ENCODE measurements at regions not wholly inside any gene's neighbourhood (a gene's known extent, or its start where the extent isn't known, plus 50 kb on each side); places are given as distances from the start of the nearest gene placed in this dataset.
A peak's percentile ranks its signal among the peaks of the same experiment; 100 is the strongest.
"Not testable (repeated sequence)": the region's sequence is repeated elsewhere in the genome, so short reads cannot be mapped to it uniquely, and the experiment has no call there.

DNA sequence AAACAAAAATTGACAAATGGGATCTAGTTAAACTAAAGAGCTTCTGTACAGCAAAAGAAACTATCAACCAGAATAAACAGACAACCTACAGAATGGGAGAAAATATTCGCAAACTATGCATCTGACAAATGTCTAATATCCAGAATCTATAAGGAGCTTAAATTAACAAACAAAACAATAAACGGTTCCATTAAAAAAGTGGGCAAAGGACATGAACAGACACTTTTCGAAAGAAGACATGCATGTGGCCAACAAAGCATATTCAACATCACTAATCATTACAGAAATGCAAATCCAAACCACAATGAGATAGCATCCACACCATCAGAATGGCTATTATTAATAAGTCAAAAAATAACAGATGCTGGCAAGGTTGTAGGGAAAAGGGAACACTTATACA, 50.5 kb upstream of the MED13L start:
- not testable (repeated sequence) for DNase-seq (ENCODE audit: low spot score)

DNA sequence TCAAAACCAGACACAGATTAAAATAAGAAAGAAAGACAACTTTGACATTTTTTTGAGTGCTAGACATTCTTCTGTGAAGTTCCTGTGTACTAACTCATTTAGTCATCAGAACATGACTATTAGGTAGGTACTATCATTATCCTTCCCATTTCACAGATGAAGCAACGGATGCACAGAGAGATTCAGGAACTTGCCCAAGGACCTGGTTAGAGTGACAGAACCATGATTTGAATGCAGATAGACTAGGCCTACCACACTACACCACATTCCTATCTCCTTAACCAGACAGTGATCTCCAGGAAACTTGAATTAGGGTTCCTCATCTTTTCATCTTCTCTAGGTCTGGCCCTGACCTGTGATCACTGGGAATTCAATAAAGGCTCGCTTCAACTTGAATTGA, 54.4 kb upstream of the MED13L start:
- no peak for DNase-seq (ENCODE audit: low spot score)

DNA sequence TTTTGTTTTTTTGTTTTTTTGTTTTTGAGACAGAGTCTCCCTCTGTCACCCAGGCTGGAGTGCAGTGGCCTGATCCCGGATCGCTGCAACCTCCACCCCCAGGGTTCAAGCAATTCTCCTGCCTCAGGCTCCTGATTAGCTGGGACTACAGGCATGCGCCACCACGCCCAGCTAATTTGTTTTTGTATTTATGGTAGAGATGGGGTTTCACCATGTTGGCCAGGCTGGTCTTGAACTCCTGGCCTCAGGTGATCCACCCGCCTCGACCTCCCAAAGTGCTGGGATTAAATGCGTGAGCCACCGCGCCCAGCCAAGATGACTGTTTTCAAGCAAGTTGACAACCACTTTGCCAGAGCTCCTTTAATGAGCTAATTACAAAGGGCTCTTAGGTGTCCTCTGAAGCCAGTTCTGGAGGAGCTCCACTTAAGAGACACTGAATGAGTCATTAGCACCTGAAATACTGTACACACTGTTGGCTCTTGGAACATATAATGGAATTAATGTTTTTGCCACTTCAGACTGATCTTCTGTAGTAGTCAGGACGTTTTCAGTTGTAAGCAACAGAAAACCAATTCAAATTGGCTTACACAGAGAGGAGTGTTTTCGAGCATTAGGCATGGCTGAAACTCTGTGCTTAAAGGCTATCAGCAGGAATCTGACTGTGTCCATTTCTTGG, 55.4 kb upstream of the MED13L start:
- no peak for DNase-seq (ENCODE audit: low spot score)

DNA sequence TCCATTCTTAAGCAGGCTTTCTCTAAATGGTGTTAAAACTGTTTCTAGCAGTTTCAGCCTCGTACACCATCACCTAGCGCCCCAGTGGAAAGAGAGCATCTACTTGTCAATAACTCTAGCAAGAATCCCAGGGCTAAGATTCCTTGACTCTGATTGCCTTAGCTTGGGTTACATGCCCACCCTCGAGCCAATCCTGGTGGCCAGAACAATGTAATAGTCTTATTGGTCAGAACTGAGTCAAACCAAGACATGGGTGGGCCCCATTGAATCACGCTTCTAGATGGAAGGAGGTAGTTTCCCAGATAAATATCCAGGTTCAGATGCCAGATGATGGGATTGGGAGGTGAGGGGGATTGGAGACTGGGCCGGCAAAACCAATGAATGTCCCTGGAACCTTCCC, 55.9 kb upstream of the MED13L start:
- DNase-seq (ENCODE audit: low spot score) = no peak

DNA sequence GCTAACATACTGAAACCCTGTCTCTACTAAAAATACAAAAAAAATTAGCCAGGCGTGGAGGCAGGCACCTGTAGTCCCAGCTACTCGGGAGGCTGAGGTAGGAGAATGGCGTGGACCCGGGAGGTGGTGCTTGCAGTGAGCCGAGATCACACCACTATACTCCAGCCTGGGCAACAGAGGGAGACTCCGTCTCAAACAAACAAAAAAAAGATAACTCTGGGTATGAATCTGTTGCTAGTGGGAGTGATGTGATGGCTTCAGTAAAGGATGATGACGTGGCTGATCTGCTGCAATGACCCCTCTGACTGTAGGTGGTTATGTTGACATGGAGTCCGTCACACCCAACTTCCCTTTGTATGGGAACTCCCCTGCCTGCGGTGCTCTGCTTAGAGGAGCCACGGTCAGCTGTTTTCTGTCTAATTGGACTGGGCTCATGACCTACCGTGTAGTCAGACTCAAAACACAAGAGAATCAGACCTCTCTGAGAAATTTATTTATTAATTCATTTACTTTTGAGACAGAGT, 59.1 kb upstream of the MED13L start:
- DNase-seq (ENCODE audit: low spot score) = no peak

DNA sequence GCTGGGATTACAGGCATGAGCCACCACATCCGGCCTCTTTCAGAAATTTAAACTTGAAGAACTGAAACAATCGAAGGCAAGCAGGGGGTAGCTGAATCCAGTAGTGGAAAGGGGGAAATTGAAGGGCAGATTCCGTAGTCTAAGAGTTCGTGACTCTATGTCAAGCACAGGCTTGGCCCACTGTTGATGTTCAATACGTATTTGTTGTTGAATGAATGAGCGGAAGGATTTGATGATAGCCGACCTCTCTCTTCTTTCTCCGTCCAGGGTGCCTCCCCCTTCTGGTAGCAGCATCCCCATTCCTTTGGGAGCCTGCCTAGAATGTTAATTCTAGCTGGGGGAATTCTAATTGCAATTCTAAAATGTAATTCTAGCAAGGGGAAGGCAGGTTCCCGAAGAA, 59.8 kb upstream of the MED13L start:
- DNase-seq (ENCODE audit: low spot score) = no peak

DNA sequence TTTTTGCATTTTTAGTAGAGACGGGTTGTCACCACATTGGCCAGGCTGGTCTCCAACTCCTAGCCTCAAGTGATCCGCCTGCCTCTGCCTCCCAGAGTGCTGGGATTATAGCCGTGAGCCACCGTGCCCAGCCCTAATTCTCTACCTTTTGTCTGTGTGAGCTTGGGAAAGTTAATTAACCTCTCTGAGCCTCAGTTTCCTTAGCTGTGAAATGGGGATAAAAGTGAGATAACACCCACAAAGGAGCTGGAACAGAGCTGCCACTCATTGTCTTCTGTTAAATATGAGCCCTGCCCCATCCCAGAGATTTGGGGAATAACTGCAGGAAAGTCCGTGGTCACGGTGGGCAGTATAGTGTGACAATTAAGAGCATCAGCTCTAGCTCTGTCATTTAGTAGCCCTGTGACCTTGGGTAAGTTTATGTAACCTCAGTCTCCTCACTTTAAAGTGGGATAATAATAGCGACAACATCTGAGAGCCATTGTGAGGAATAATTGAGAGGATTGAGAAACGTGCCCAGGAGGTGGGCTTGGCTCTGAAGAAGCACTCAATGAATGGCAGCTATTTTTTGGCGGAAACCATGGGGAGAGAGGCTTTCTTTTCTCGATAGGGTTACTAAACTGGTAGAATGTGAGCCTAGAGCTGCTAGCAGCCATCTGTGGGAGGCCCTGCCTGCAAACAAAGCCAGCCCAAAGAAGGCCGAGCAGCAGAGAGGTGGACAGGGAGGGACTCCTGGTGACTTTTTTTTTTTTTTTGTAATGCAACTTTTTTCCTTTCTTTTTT, 60.8 kb upstream of the MED13L start:
- no peak for DNase-seq (ENCODE audit: low spot score)

DNA sequence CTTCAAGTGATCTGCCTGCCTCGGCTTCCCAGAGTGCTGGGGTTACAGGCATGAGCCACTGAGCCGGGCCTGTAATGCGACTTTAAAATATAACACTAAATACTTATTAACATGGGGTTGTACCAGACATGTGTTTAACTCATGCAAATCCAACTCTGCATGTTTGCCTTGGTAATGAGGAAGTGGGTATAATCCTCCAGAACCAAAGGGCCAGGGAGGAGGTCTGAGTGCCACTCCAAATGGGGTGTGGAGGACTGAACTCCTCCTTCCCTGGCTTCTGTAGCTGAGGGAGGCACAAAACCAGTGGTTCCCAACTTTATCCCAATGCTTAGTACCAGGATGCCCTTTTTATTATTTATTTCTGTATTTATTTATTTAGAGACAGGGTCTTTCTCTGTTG, 61.6 kb upstream of the MED13L start:
- no peak for DNase-seq (ENCODE audit: low spot score)

DNA sequence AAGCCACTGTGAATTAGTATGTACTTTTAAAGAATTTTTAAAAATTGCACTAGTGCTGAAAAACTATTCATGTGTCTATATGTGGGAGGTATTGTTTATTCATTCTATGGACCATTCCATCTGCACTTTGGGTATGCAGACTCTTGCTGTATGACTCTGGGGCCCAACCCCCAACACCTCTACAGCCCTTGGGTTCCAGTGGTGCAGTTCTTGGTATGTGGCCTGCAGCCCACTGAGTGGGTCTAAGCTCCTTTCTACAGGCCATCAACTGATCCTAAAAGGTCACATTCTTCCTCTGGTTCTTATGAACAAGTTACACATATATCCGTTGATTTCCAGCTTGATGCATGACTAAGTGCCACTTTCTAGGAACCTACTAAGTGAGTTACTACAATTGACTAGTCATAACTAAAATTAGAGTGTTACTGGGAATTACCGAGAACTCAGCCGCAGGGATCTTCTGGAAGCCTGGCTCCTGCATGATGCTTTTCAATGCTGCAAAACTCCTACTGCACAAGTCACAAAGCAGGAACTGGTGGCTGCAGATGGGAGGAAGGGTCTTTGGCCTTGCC, 62.4 kb upstream of the MED13L start:
- DNase-seq (ENCODE audit: low spot score) = no peak

DNA sequence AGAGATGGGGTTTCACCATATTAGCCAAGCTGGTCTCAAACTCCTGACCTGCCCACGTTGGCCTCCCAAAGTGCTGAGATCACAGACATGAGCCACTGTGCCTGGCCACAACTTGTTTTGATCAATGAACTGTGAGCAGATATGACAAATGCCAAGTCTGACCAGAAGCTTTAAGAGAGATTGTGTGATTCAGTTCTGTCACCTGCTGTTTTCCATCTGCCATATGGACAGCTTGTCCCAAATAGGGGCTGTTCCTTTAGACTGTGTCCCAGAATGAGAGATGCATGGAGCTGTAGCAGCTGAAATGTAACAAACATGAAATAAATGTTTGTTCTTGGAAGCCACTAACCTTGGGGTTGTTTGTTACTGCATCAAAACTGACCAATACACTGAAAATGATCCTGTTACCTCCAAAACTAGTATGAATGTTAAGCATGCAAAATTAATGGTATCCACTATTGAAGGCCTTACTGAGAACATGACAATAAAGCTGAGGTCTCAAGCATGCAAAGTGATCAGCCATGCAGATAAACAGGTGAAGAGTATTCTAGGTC, 65.9 kb upstream of the MED13L start:
- peak; percentile 82 for DNase-seq (ENCODE audit: low spot score)

DNA sequence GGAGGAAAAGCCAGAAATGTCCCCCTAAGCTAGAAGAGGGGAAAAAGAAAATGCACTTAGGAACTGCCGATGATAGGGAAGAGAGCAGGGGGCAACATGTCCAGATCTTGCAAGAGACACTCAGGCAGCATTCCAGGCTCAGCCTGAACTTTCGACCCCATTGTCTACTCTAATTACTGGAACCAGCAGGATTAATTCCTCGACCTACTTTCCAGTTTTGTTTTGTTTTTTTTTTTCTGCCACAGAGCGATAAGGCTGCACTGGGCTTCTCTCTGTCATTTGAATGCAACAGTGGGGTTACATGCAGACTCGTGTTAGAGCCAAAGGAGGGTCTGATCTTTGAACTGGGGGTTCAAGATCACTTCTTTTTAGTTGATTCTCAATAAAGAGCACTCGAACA, 68.7 kb upstream of the MED13L start:
- DNase-seq (ENCODE audit: low spot score) = peak; percentile 64

DNA sequence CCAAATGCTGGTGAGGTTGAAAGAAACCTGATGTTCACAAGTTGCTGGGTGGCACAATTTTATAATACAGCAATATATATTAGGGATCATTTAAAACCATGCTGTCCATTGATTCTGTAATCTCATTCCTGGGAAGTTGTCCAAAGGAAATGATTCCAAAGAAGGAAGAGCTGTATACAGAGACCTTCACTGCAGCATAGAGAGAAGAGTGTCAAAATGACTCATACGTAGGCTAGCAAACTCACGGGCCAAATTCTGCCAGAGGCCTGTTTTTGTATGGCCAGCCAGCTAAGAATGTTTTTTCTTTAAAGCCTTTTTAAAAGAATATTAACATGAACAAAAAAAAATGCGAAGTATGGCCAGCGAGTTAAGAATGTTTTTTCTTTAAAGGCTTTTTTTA, 69.2 kb upstream of the MED13L start:
- no peak for DNase-seq (ENCODE audit: low spot score)

DNA sequence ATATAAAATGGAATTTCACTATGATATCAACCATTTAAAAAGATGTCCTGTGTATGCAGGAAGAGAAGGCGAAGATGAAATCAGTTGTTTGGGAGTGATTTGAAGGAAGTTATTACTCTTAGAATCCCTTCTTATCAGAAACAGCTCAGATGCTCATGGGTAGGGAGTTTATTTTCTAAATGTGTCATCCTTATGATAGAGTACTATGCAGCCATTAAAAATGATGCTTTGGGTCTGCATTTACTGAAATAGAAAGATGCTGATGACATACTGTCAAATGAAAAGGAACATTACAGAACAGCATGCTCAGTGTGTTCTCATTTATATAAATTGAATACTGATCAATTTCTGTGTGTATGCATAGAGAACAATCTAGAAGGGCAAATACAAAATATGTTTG, 69.8 kb upstream of the MED13L start:
- no peak for DNase-seq (ENCODE audit: low spot score)

DNA sequence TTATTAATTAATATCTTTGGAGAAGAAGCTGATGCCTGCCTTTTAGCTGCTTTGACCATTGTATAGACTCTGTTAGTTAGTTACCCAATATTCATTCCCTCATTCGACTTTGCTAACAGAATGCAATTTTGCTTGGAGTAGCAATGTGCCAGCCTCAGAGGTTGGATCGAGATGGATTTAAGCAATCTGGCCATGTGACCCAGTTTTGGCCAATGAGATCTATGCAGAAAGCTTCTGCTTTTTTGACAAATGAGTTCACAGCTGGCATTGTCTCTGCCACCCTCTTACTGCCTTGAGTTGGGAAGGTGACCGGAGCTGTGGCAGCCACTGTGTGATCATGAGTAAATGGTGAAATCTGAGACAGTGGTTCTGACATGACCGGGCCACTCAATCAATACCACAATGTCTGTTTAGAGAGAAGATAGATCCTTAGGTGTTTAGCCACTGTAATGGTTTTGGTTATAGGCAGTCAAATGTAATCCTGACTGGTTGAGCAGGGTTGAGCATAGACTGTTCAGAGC, 74.9 kb upstream of the MED13L start:
- no peak for DNase-seq (ENCODE audit: low spot score)

DNA sequence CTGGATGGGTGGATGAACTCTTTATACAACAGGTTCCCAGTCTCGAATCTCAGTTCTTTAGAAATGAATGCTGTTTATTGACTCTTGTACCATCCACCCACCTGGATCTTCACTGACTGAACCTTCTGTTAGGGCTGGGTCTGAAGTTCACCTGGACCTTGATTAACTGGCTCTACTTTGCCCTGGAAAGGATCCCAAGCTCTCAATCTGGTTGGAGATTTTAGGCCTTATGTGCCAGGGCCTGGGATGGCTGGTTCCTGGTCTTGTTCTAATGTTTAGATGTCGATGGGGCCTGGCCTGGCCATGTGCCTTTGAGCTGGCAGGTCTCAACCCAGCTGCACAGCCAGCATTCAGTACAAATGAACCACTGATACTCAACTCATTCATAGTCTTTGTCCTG, 76.5 kb upstream of the MED13L start:
- DNase-seq (ENCODE audit: low spot score) = peak; percentile 28

DNA sequence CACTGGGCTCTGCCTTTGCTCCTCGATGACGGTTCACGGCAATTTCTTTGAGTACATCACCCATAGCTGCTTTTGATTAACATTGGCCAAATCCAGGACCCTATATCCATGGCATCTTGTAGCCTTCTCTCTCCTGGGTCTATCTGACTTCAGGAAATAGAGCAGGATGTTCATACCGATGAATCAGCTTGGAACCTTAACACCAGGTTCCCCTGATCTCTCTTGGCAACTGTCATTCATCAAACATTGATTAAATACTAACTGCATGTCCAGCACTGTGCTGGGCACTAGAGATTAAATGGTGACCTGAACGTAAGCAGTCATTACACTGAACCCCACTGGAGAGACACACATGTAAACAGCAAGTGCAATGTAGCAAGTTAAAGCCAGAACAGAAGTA, 77.0 kb upstream of the MED13L start:
- no peak for DNase-seq (ENCODE audit: low spot score)

DNA sequence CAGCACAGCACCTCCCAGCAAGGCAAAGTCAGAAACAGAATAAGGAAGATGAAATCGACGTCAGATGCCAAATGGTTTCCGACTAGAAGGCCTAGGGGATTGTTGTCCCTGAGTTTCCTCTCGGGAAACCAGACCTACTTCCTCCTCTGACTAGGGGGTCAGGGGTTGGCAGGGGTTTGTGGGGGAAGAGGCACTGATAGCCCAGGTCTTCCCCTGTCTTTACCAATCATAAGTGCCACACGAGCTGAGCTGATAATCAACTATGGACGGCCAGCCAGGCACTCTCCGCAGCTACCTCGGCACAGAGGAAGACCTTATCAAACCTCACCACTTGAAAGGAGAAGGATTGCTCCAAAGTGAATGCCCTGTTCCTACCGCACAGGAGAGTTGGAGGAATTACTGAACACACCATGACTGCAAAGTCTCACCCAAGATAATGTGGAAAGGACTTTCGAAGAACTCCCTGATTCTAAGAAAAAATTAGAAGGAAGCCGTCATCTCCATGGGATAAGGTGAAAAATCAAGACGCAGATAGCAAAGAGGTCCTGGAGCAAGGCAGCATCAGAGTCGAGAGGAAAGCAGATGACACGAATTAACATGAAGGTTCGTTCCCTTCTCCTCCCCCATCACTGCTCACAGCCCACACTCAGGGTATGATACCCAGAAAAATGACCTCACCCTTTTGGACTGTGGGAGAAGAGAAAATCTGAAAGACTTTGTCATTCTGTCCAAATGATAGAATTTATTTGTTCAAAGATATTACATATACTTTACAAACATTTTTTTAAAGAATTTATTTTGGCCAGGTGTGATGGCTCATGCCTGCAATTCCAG, 77.7 kb upstream of the MED13L start:
- no peak for DNase-seq (ENCODE audit: low spot score)

DNA sequence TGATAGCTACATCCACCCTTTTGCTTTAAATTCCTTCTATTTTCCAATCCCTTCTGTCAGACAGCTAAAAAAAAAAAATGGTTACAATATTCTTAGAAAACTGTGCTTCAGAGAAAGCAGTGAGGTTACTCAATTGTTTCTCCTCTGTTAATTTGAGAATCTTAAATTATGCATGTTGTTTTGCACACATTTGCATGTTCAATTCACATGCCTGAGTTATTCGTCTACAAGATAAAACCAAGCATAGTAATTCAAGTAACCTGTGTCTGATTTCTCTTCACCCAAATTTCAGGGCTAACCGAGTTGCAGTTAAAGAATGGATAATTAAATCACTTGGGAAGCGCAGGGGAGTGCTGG, 81.0 kb upstream of the MED13L start:
- no peak for DNase-seq (ENCODE audit: low spot score)

DNA sequence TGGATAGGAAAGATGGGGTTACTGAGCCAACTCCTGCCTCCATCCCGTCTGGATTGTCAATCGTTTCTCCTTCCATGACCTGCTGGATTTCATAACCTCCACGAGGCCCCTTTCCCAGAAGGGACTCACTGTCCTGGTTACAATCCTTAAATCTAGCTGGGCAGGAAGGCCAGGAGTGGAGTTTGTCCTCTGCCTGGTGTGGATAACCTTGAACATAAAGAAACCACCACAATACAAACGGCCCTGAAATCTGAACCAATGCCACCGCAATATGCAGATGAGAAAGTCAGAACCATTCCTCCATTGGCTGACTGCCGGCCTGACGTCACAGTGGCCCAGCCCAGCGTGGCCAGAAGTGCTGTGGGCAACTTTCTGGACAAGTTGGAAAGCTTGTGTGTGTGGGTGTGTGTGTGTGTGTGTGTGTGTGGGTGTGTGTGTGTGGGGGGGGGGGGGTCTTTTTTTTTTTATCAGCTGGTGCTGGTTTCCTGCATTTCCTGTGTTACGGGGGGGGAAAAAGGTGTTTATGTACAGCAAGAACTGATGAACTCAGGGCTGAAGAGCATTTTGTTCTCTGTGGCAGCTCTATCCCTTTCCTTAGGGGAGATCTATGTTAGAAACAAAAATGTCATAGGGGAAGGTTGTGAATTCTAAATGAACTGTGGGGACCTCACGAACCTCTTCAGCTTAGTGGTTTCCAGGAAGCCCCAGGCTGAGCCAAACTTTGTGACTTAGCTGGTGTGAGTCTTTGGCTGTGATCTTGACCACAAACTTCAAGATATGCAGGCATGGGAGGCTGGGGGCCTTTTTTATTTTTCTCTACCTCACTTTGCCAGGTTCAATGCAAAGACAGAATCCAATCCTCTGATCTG, 81.6 kb upstream of the MED13L start:
- peak; percentile 90 for DNase-seq (ENCODE audit: low spot score)

DNA sequence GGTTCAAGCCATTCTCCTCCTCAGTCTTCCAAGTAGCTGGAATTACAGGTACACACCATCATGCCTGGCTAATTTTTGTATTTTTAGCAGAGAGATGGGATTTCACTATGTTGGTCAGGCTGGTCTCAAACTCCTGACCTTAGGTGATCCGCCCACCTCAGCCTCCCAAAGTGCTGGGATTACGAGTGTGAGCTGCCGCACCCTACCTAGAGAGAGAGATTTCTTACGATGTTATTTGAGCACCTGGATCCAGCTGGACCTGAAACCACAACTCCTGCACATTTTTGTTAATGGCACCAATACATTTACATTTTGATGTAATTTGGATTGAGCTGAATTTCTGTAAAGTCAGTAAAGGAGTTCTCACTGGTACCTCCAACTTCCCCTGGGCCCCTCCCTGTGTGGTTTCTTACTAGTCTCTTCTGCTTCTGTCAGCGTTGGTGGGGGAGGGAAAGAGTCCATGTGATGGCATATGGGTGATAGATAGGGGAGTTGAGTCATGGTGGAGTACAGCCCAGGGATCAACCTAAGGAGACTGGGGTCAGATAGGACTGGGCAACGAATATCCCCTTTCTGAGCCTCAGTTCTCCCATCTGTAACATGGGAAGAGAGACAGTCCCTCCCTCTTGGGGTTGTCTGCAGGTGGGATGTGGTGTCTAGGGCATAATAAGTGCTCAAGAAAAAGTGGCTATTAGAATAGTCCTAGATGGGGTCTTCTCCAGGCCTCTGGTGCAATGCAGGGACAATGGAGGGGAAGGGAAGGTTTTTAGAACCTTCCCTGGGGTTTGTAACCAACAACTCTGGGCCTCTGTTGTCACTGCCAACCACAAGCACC, 83.3 kb upstream of the MED13L start:
- no peak for DNase-seq (ENCODE audit: low spot score)
